Endothelial cell of umbilical vein (primary cell): ENCODE measurements at regions not wholly inside any gene's neighbourhood (a gene's known extent, or its start where the extent isn't known, plus 50 kb on each side); places are given as distances from the start of the nearest gene placed in this dataset.

Experiments
- BruUV-seq: library from RNA; stranded (reverse); fragments of 400-500 nt; replicated peaks from 2 replicates; lab custom pipeline; 2021; lab: Mats Ljungman, UMichigan
- CTCF ChIA-PET: fragments of 300-600, 350-600 bp; sonication (Branson Sonifier 250); formaldehyde crosslinking; loops from one replicate; lab custom pipeline; 2021; ENCODE audit warnings: antibody characterized with exemption, inconsistent platforms; lab: Charles Lee
- POLR2A ChIA-PET: fragments of 300-600, 350-600 bp; sonication (Branson Sonifier 250); formaldehyde crosslinking; loops from one replicate; lab custom pipeline; 2021; ENCODE audit warnings: antibody characterized with exemption, inconsistent platforms; lab: Charles Lee
- DNase-seq: peaks from one replicate; pipeline ENCODE4 v3.0.0-alpha.2; 2011; ENCODE audit warnings: low read depth, low spot score
- FAIRE-seq: peaks from 2 replicates; lab custom pipeline; 2011; peaks lifted over from hg19 to GRCh38; lab: Jason Lieb, UNC
- H2AFZ ChIP-seq: 2 replicates; pipeline ENCODE4 v1.6.0; 2012; ENCODE audit warnings: low read depth, low read length, control low read depth, inconsistent platforms
- H3K27ac ChIP-seq: 2 replicates; pipeline ENCODE4 v1.5.1; 2011; ENCODE audit warnings: low read depth, mild to moderate bottlenecking, control low read depth, low read length, moderate library complexity; ENCODE audit not compliant: insufficient read depth
- H3K27me3 ChIP-seq, 2 experiments: 2 replicates each; pipeline versions ENCODE4 v1.6.0 to v1.6.1; 2011; ENCODE audit warnings: low read length in 2 of 2, mixed read lengths in 1 of 2; ENCODE audit not compliant: control insufficient read depth in 2 of 2, insufficient read depth in 2 of 2
- H3K36me3 ChIP-seq, 2 experiments: 2 replicates in 1 of 2; 3 replicates in 1 of 2; pipeline ENCODE4 v1.5.1; 2011; ENCODE audit warnings: low read length in 2 of 2, mild to moderate bottlenecking in 1 of 2, moderate library complexity in 1 of 2; ENCODE audit not compliant: control insufficient read depth in 2 of 2, insufficient read depth in 2 of 2; ENCODE audit errors: extremely low read depth in 1 of 2
- H3K4me1 ChIP-seq: 3 replicates; pipeline ENCODE4 v1.5.1; 2011; ENCODE audit warnings: mild to moderate bottlenecking, low read length; ENCODE audit not compliant: control insufficient read depth, insufficient read depth; ENCODE audit errors: extremely low read depth
- H3K4me2 ChIP-seq: 2 replicates; pipeline ENCODE4 v1.6.1; 2011; ENCODE audit warnings: low read length, control low read depth, mixed read lengths; ENCODE audit not compliant: insufficient read depth
- H3K4me3 ChIP-seq, 3 experiments: fragments of 200-600 bp in 1 of 3; sonication (generic), shearing (Covaris generic) in 1 of 3; replicated peaks in 1 of 3; 2 replicates each; pipeline ENCODE4 v1.5.1; 2011 to 2016; ENCODE audit warnings: control low read depth in 3 of 3, low read length in 3 of 3, mild to moderate bottlenecking in 2 of 3, inconsistent platforms in 1 of 3, low read depth in 1 of 3, moderate library complexity in 1 of 3; ENCODE audit not compliant: insufficient read depth in 1 of 3
- H3K79me2 ChIP-seq: 2 replicates; pipeline ENCODE4 v1.6.0; 2012; ENCODE audit warnings: low read length, inconsistent platforms; ENCODE audit not compliant: control insufficient read depth, insufficient read depth
- H3K9ac ChIP-seq: replicated peaks from 2 replicates; pipeline ENCODE3; 2011; ENCODE audit warnings: low read length, control low read depth; ENCODE audit not compliant: insufficient read depth; ENCODE audit errors: extremely low read depth
- H3K9me1 ChIP-seq: replicated peaks from 3 replicates; pipeline ENCODE4 v1.6.0; 2011; ENCODE audit warnings: mild to moderate bottlenecking, low read length; ENCODE audit not compliant: control insufficient read depth, insufficient read depth; ENCODE audit errors: extremely low read depth
- H3K9me3 ChIP-seq: replicated peaks from 2 replicates; pipeline ENCODE4 v1.5.1; 2012; ENCODE audit warnings: low read length, inconsistent platforms; ENCODE audit not compliant: control insufficient read depth, insufficient read depth
- H4K20me1 ChIP-seq: replicated peaks from 2 replicates; pipeline ENCODE3; 2011; ENCODE audit warnings: mild to moderate bottlenecking, low read length; ENCODE audit not compliant: control insufficient read depth, insufficient read depth; ENCODE audit errors: extremely low read depth
- CTCF ChIP-seq, 2 donors: IDR thresholded peaks; 1 replicate in 1 of 2; 2 replicates in 1 of 2; pipeline ENCODE4 v1.5.1; 2011; ENCODE audit warnings: low read length in 2 of 2, mild to moderate bottlenecking in 2 of 2, moderate library complexity in 2 of 2, control low read depth in 1 of 2, inconsistent platforms in 1 of 2, low read depth in 1 of 2; ENCODE audit not compliant: insufficient read depth in 1 of 2; ENCODE audit errors: extremely low read depth in 1 of 2
- EZH2 ChIP-seq: IDR thresholded peaks from 2 replicates; pipeline ENCODE4 v1.6.1; 2012; ENCODE audit warnings: borderline replicate concordance, low read depth, mild to moderate bottlenecking, moderate library complexity, low read length, inconsistent platforms; ENCODE audit not compliant: severe bottlenecking
- FOS ChIP-seq: IDR thresholded peaks from 2 replicates; pipeline ENCODE4 v1.6.1; 2011; ENCODE audit warnings: mild to moderate bottlenecking, low read length, moderate library complexity, borderline replicate concordance; ENCODE audit not compliant: insufficient read depth
- GATA2 ChIP-seq: IDR thresholded peaks from 2 replicates; pipeline ENCODE4 v1.7.0; 2011; ENCODE audit warnings: low read depth, mild to moderate bottlenecking, moderate library complexity, mixed read lengths, low read length; ENCODE audit not compliant: insufficient read length, insufficient read depth
- JUN ChIP-seq: IDR thresholded peaks from 2 replicates; pipeline ENCODE4 v1.6.1; 2011; ENCODE audit warnings: borderline replicate concordance, low read depth; ENCODE audit not compliant: insufficient read length, insufficient read depth
- MAX ChIP-seq: IDR thresholded peaks from 2 replicates; pipeline ENCODE4 v1.6.1; 2011; ENCODE audit not compliant: insufficient read depth, insufficient read length
- MYC ChIP-seq: IDR thresholded peaks from one replicate; pipeline ENCODE4 v1.6.1; 2011; ENCODE audit warnings: mild to moderate bottlenecking, low read depth, low read length
- POLR2A ChIP-seq: IDR thresholded peaks from 2 replicates; pipeline ENCODE4 v1.6.1; 2012; ENCODE audit warnings: low read depth, mild to moderate bottlenecking, control low read depth, low read length
- POLR2AphosphoS5 ChIP-seq: IDR thresholded peaks from 2 replicates; pipeline ENCODE4 v1.6.1; 2012; ENCODE audit warnings: low read depth, mild to moderate bottlenecking, control low read depth, low read length, moderate library complexity; ENCODE audit not compliant: insufficient read depth
- dilution Hi-C: fragments of 300-500 bp; cut with MboI; formaldehyde crosslinking; loops from one replicate; pipeline ENCODE4 v1.15.0; 2019; ENCODE audit warnings: low sequenced_read_pairs; ENCODE audit not compliant: extremely low pct_ligation_motif_present
- intact Hi-C: fragments of 100-400 bp; cut with micrococcal nuclease; formaldehyde crosslinking; loops from one replicate; pipeline ENCODE4 v1.10.0; 2022

GRCh38 chr15:70348226-70348543 lies 250.5 kb upstream of the TLE3 start:
- dilution Hi-C loops: no loop called here
- Histone ChIP-seq H3K79me2 (no peaks in the 10 kb centered on the region), H3K9me3 (no peaks in the 10 kb centered on the region), H3K4me3 (no peak overlapping the region), H3K9me1 (no peaks in the 10 kb centered on the region), H3K9ac (no peak overlapping the region), H3K4me1 (no peaks in the 10 kb centered on the region), H3K27ac (no peak overlapping the region), H3K36me3 (no peaks in the 10 kb centered on the region), H2AFZ (no peak overlapping the region), H3K27me3 (peaks cover 0 to 4% of the 10 kb centered on the region in 2 experiments), H4K20me1 (no peaks in the 10 kb centered on the region), H3K4me2 (no peak overlapping the region)
- intact Hi-C loops: no loop called here
- no peak for DNase-seq
- TF ChIP-seq FOS: no peak
- no peak for TF ChIP-seq POLR2AphosphoS5
- TF ChIP-seq JUN: no peak
- TF ChIP-seq MAX: no peak
- TF ChIP-seq CTCF (IDR thresholded peaks at IDR 0.05; ENCODE audit: extremely low read depth in 1 of 2, insufficient read depth in 1 of 2, low read depth in 1 of 2, low read length in 2 of 2): no peak
- no peak for TF ChIP-seq MYC
- no peak for TF ChIP-seq EZH2
- no peak for TF ChIP-seq POLR2A
- no peak for TF ChIP-seq GATA2
- CTCF ChIA-PET: no interaction called here
- no peak for FAIRE-seq
- POLR2A ChIA-PET: no interaction called here
- no TSS peak for BruUV-seq
